ENCODE measurements at regions not wholly inside any gene's neighbourhood (a gene's known extent, or its start where the extent isn't known, plus 50 kb on each side); places are given as distances from the start of the nearest gene placed in this dataset.

DNA sequence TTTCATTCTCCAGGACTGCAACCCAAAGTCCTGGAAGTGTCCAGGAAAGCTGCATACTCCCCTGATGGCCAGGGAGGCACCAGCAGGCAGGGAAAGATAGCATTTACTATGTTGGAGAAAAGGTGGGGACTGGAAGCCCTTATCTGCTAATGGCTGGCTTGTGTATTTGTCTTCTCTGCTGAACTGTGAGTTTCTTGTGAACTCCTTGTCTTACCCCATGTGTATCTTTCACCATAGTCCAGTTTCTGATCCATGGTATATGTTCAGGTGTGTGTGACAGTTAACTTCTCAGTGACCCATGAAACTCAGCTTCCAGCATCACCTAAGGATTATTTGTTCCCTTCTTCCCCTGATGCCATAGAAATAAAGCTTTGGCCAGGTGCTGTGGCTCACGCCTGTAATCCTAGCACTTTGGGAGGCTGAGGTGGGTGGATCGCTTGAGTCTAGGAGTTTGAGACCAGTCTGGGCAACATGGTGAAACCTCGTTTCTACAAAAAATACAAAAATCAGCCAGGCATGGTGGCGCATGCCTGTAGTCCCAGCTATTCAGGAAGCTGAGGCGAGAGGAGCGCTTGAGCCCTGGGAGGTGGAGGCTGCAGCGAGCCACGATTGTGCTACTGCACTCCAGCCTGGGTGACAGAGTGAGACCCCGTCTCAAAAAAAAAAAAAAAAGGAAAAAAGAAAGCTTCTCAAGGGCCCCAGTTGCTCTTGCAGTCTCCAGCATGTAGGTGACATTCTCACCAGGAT, 112.8 kb upstream of the MAP4K3 start:
- Mint-ChIP-seq H3K27me3 (ENCODE audit: unreplicated experiment) (peaks cover 8% of the 10 kb centered on the region), H3K4me3 (ENCODE audit: low read depth, unreplicated experiment) (no peak overlapping the region), H3K9me3 (ENCODE audit: low read depth, unreplicated experiment) (peaks cover 6% of the 10 kb centered on the region), H3K36me3 (ENCODE audit: insufficient read depth, unreplicated experiment) (peaks cover 5% of the 10 kb centered on the region), H3K4me1 (ENCODE audit: low read depth, unreplicated experiment) (peaks cover 33% of the 10 kb centered on the region), H3K27ac (ENCODE audit: unreplicated experiment) (no peak overlapping the region)
- intact Hi-C loops (cut with micrococcal nuclease; ENCODE audit: unreplicated experiment) = no loop called here
- no TSS peak for BruUV-seq (replicated peaks)
- CTCF ChIA-PET = interaction anchor here (0.9 kb wide), 1 partner anchor 18 kb away, joined by 3 read pairs; no protein-coding TSS in a partner anchor
- TF ChIP-seq, protein P1, sequence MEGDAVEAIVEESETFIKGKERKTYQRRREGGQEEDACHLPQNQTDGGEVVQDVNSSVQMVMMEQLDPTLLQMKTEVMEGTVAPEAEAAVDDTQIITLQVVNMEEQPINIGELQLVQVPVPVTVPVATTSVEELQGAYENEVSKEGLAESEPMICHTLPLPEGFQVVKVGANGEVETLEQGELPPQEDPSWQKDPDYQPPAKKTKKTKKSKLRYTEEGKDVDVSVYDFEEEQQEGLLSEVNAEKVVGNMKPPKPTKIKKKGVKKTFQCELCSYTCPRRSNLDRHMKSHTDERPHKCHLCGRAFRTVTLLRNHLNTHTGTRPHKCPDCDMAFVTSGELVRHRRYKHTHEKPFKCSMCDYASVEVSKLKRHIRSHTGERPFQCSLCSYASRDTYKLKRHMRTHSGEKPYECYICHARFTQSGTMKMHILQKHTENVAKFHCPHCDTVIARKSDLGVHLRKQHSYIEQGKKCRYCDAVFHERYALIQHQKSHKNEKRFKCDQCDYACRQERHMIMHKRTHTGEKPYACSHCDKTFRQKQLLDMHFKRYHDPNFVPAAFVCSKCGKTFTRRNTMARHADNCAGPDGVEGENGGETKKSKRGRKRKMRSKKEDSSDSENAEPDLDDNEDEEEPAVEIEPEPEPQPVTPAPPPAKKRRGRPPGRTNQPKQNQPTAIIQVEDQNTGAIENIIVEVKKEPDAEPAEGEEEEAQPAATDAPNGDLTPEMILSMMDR (IDR thresholded peaks at IDR 0.05; ENCODE audit: unreplicated experiment) = no peak
- DNase-seq = no peak

DNA sequence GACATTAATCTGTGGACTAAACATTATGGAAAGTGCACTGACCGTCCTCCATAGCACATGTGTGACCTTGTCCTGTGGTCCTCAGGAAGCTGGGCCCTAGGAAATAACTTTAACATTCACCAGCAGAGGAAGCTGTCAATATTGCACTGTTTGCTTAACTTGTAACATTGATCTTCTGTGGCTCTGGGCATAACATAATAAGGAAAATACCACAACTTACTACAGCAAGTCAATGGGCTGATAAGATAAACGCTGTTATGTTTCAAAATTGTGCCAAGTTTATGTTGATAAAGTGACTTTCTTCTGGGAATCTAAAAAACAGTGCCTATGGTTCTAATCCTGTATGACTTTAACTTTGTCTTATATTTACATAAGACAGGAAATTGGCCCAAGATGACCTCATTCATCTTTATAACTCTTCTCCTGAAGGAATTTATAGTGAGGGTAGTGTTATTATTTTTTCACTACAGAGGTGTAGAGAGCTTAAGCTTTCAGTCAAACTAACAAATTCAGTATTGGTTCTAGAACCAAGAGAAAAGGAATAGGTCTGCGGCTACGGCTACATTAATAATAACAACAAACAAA, 113.7 kb upstream of the MAP4K3 start:
- DNase-seq = no peak
- Mint-ChIP-seq H3K4me3 (ENCODE audit: low read depth, unreplicated experiment) (no peak overlapping the region), H3K27me3 (ENCODE audit: unreplicated experiment) (no peaks in the 10 kb centered on the region), H3K36me3 (ENCODE audit: insufficient read depth, unreplicated experiment) (peaks cover 5% of the 10 kb centered on the region), H3K9me3 (ENCODE audit: low read depth, unreplicated experiment) (peaks cover 6% of the 10 kb centered on the region), H3K4me1 (ENCODE audit: low read depth, unreplicated experiment) (peaks cover 33% of the 10 kb centered on the region), H3K27ac (ENCODE audit: unreplicated experiment) (no peak overlapping the region)
- TF ChIP-seq, protein P1 (IDR thresholded peaks at IDR 0.05; ENCODE audit: unreplicated experiment) = no peak
- BruUV-seq (replicated peaks) = no TSS peak
- CTCF ChIA-PET = interaction anchor here (0.6 to 0.9 kb wide), 2 partner anchors 14 to 17 kb away, joined by 3 to 8 read pairs; no protein-coding TSS in a partner anchor
- intact Hi-C loops (cut with micrococcal nuclease; ENCODE audit: unreplicated experiment) = no loop called here

DNA sequence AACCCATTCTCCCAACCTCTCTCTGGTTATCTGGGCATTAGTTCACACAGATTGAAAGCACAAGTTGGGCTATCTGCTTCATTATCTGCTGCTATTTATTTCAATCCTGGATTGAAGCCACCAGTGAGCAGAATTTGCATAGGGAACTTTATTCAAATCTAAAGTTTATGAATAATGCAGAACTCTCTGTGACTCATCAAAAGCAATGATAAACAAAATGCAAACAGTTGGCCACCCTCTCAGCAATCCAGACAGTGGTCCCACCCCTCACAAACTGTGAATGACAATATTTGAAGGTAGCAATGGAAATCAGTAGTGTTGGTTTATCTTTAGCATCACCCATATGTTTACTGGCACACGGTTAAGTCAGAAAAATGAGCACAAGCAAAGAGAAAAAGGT, 106.8 kb upstream of the TMEM178A start:
- intact Hi-C loops (cut with micrococcal nuclease; ENCODE audit: unreplicated experiment) = no loop called here
- H3K4me3 Mint-ChIP-seq (ENCODE audit: low read depth, unreplicated experiment) = no peak overlapping the region
- no peak for DNase-seq
- no peaks in the 10 kb centered on the region for H3K4me1 Mint-ChIP-seq (ENCODE audit: low read depth, unreplicated experiment)
- peaks cover 8% of the 10 kb centered on the region for H3K9me3 Mint-ChIP-seq (ENCODE audit: low read depth, unreplicated experiment)
- TF ChIP-seq, protein P1 (IDR thresholded peaks at IDR 0.05; ENCODE audit: unreplicated experiment) = no peak
- no peaks in the 10 kb centered on the region for H3K36me3 Mint-ChIP-seq (ENCODE audit: insufficient read depth, unreplicated experiment)
- no TSS peak for BruUV-seq (replicated peaks)
- no peak overlapping the region for H3K27ac Mint-ChIP-seq (ENCODE audit: unreplicated experiment)
- CTCF ChIA-PET = no interaction called here
- H3K27me3 Mint-ChIP-seq (ENCODE audit: unreplicated experiment) = no peaks in the 10 kb centered on the region

DNA sequence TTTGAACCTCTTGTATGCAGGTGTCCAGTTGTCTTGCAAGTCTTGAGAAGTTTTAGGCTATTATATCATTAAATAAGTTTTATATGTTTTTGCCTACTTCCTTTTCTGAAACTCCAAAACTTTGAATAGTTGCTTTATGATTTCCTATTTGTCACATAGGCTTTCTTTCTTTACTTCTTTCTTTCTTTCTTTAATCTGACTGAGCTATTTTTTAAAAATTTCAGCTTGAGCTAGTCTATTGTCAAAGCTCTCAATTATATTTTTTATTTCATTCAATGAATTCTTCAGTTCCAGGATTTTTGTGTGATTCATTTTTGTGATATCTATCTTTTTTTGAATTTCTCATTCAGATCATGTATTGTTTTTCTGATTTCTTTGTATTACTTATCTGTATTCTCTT, 102.1 kb upstream of the TMEM178A start:
- intact Hi-C loops (cut with micrococcal nuclease; ENCODE audit: unreplicated experiment) = no loop called here
- Mint-ChIP-seq H3K4me3 (ENCODE audit: low read depth, unreplicated experiment) (no peak overlapping the region), H3K36me3 (ENCODE audit: insufficient read depth, unreplicated experiment) (no peaks in the 10 kb centered on the region), H3K9me3 (ENCODE audit: low read depth, unreplicated experiment) (peaks cover 8% of the 10 kb centered on the region), H3K27me3 (ENCODE audit: unreplicated experiment) (no peaks in the 10 kb centered on the region), H3K27ac (ENCODE audit: unreplicated experiment) (no peak overlapping the region), H3K4me1 (ENCODE audit: low read depth, unreplicated experiment) (peaks cover 14% of the 10 kb centered on the region)
- CTCF ChIA-PET = no interaction called here
- TF ChIP-seq, protein P1 (IDR thresholded peaks at IDR 0.05; ENCODE audit: unreplicated experiment) = no peak
- no TSS peak for BruUV-seq (replicated peaks)
- DNase-seq = no peak
